ENCODE measurements at regions not wholly inside any gene's neighbourhood (a gene's known extent, or its start where the extent isn't known, plus 50 kb on each side); places are given as distances from the start of the nearest gene placed in this dataset.
A peak's percentile ranks its signal among the peaks of the same experiment; 100 is the strongest.

GRCh38 chr9:88775037-88775471, 216.2 kb upstream of the S1PR3 start:
- peak; percentile 90 for DNase-seq (ENCODE audit: extremely low read depth, low read depth)
- TF ChIP-seq CTCF (IDR thresholded peaks at IDR 0.05; ENCODE audit: low read depth, low read length), result no peak

- DNase-seq (ENCODE audit: extremely low read depth, low read depth), result no peak
- TF ChIP-seq CTCF (IDR thresholded peaks at IDR 0.05; ENCODE audit: low read depth, low read length), result no peak
Measured at GRCh38 chr9:88775559-88775958, 215.7 kb upstream of the S1PR3 start.

GRCh38 chr9:88775966-88776365, 215.3 kb upstream of the S1PR3 start:
- no peak for TF ChIP-seq CTCF (IDR thresholded peaks at IDR 0.05; ENCODE audit: low read depth, low read length)
- DNase-seq (ENCODE audit: extremely low read depth, low read depth), result no peak

GRCh38 chr9:88776717-88777497, 214.4 kb upstream of the S1PR3 start:
- peak; percentile 36 for DNase-seq (ENCODE audit: extremely low read depth, low read depth)
- no peak for TF ChIP-seq CTCF (IDR thresholded peaks at IDR 0.05; ENCODE audit: low read depth, low read length)

GRCh38 chr9:88777498-88778312, 213.6 kb upstream of the S1PR3 start:
- no peak for DNase-seq (ENCODE audit: extremely low read depth, low read depth)
- TF ChIP-seq CTCF (IDR thresholded peaks at IDR 0.05; ENCODE audit: low read depth, low read length), result no peak

GRCh38 chr9:88781628-88782391, 209.5 kb upstream of the S1PR3 start:
- peak; percentile 47 for TF ChIP-seq CTCF (IDR thresholded peaks at IDR 0.05; ENCODE audit: low read depth, low read length)
- no peak for DNase-seq (ENCODE audit: extremely low read depth, low read depth)
